ENCODE measurements at regions not wholly inside any gene's neighbourhood (a gene's known extent, or its start where the extent isn't known, plus 50 kb on each side); places are given as distances from the start of the nearest gene placed in this dataset.
"Not testable (repeated sequence)": the region's sequence is repeated elsewhere in the genome, so short reads cannot be mapped to it uniquely, and the experiment has no call there.

GRCh38 chr2:128607440-128607839 is 288.8 kb upstream of the HS6ST1 start:
- no peak for DNase-seq (ENCODE audit: low read depth, low spot score)

- no peak for DNase-seq (ENCODE audit: low read depth, low spot score)
These were observed 289.3 kb upstream of the HS6ST1 start for GRCh38 chr2:128607911-128608506.

GRCh38 chr2:128608921-128609880 is 290.5 kb upstream of the HS6ST1 start:
- DNase-seq (ENCODE audit: low read depth, low spot score), result no peak

- DNase-seq (ENCODE audit: low read depth, low spot score), result no peak
These were observed 291.8 kb upstream of the HS6ST1 start for GRCh38 chr2:128610496-128610895.

- no peak for DNase-seq (ENCODE audit: low read depth, low spot score)
These were observed 293.0 kb upstream of the HS6ST1 start for GRCh38 chr2:128611421-128612320.

- DNase-seq (ENCODE audit: low read depth, low spot score), result no peak
These were observed 294.0 kb upstream of the HS6ST1 start for GRCh38 chr2:128612628-128613027.

- DNase-seq (ENCODE audit: low read depth, low spot score), result no peak
These were observed 294.7 kb upstream of the HS6ST1 start for GRCh38 chr2:128613351-128613750.

GRCh38 chr2:128613876-128614275 is 295.2 kb upstream of the HS6ST1 start:
- DNase-seq (ENCODE audit: low read depth, low spot score), result no peak

- not testable (repeated sequence) for DNase-seq (ENCODE audit: low read depth, low spot score)
These were observed 296.2 kb upstream of the HS6ST1 start for GRCh38 chr2:128614907-128615306.

GRCh38 chr2:128615571-128615970 is 296.9 kb upstream of the HS6ST1 start:
- DNase-seq (ENCODE audit: low read depth, low spot score), result no peak

- no peak for DNase-seq (ENCODE audit: low read depth, low spot score)
These were observed 298.4 kb upstream of the HS6ST1 start for GRCh38 chr2:128617029-128617590.

- no peak for DNase-seq (ENCODE audit: low read depth, low spot score)
These were observed 299.0 kb upstream of the HS6ST1 start for GRCh38 chr2:128617661-128618060.

- DNase-seq (ENCODE audit: low read depth, low spot score), result no peak
These were observed 300.0 kb upstream of the HS6ST1 start for GRCh38 chr2:128618642-128619041.

GRCh38 chr2:128619471-128620325 is 301.0 kb upstream of the HS6ST1 start:
- no peak for DNase-seq (ENCODE audit: low read depth, low spot score)

- no peak for DNase-seq (ENCODE audit: low read depth, low spot score)
These were observed 302.4 kb upstream of the HS6ST1 start for GRCh38 chr2:128621074-128621473.

- DNase-seq (ENCODE audit: low read depth, low spot score), result no peak
These were observed 303.7 kb upstream of the HS6ST1 start for GRCh38 chr2:128622371-128622770.

- DNase-seq (ENCODE audit: low read depth, low spot score), result no peak
These were observed 304.4 kb upstream of the HS6ST1 start for GRCh38 chr2:128622955-128623620.

GRCh38 chr2:128623776-128624761 is 305.4 kb upstream of the HS6ST1 start:
- DNase-seq (ENCODE audit: low read depth, low spot score), result no peak

GRCh38 chr2:128624956-128625355 is 306.3 kb upstream of the HS6ST1 start:
- no peak for DNase-seq (ENCODE audit: low read depth, low spot score)
